T-helper 1 cell treated with Interleukin-12 subunit alpha and Interleukin-12 subunit beta and Interleukin-4 antibody, amounts not matched to agents 30 μg/mL and 1 μg/mL, for 36 hours (primary cell): ENCODE measurements at regions not wholly inside any gene's neighbourhood (a gene's known extent, or its start where the extent isn't known, plus 50 kb on each side); places are given as distances from the start of the nearest gene placed in this dataset.

Experiments
- H3K27ac Mint-ChIP-seq: one replicate; pipeline ENCODE4 v1.8.0; 2021; ENCODE audit warnings: mild to moderate bottlenecking, mixed read lengths
- H3K27me3 Mint-ChIP-seq: one replicate; pipeline ENCODE4 v1.8.0; 2021; ENCODE audit warnings: low read depth, mixed read lengths
- H3K36me3 Mint-ChIP-seq: one replicate; pipeline ENCODE4 v1.8.0; 2021; ENCODE audit warnings: low read depth, mixed read lengths
- H3K4me1 Mint-ChIP-seq: one replicate; pipeline ENCODE4 v1.8.0; 2021; ENCODE audit warnings: low read depth, mixed read lengths
- H3K4me3 Mint-ChIP-seq: one replicate; pipeline ENCODE4 v1.8.0; 2021; ENCODE audit warnings: mild to moderate bottlenecking, moderate library complexity, mixed read lengths
- H3K9me3 Mint-ChIP-seq: one replicate; pipeline ENCODE4 v1.8.0; 2021; ENCODE audit warnings: mixed read lengths

- H3K36me3 Mint-ChIP-seq = no peaks in the 10 kb centered on the region
- H3K27ac Mint-ChIP-seq = no peak overlapping the region
- no peaks in the 10 kb centered on the region for H3K4me1 Mint-ChIP-seq
- no peaks in the 10 kb centered on the region for H3K27me3 Mint-ChIP-seq
- H3K4me3 Mint-ChIP-seq = no peak overlapping the region
- H3K9me3 Mint-ChIP-seq = peaks cover 13% of the 10 kb centered on the region
Observed at GRCh38 chr12:115519887-115520286, 757.6 kb downstream of the MED13L start.

- no peak overlapping the region for H3K27ac Mint-ChIP-seq
- no peak overlapping the region for H3K4me3 Mint-ChIP-seq
- no peaks in the 10 kb centered on the region for H3K36me3 Mint-ChIP-seq
- H3K4me1 Mint-ChIP-seq = no peaks in the 10 kb centered on the region
- no peaks in the 10 kb centered on the region for H3K27me3 Mint-ChIP-seq
- H3K9me3 Mint-ChIP-seq = peaks cover 18% of the 10 kb centered on the region
Observed at GRCh38 chr12:115519359-115519758, 758.1 kb downstream of the MED13L start.

GRCh38 chr12:115517913-115518312 is 759.6 kb downstream of the MED13L start:
- no peak overlapping the region for H3K27ac Mint-ChIP-seq

GRCh38 chr12:115511986-115512711 is 765.3 kb downstream of the MED13L start:
- no peaks in the 10 kb centered on the region for H3K4me1 Mint-ChIP-seq
- no peaks in the 10 kb centered on the region for H3K27me3 Mint-ChIP-seq
- no peak overlapping the region for H3K27ac Mint-ChIP-seq
- H3K9me3 Mint-ChIP-seq = peaks cover 31% of the 10 kb centered on the region
- H3K36me3 Mint-ChIP-seq = no peaks in the 10 kb centered on the region
- no peak overlapping the region for H3K4me3 Mint-ChIP-seq

More at GRCh38 chr12:115517913-115518312, 759.6 kb downstream of the MED13L start:
- H3K4me3 Mint-ChIP-seq = no peak overlapping the region
- H3K9me3 Mint-ChIP-seq = peaks cover 32% of the 10 kb centered on the region
- no peaks in the 10 kb centered on the region for H3K36me3 Mint-ChIP-seq
- no peaks in the 10 kb centered on the region for H3K4me1 Mint-ChIP-seq
- no peaks in the 10 kb centered on the region for H3K27me3 Mint-ChIP-seq

- H3K27me3 Mint-ChIP-seq = no peaks in the 10 kb centered on the region
- no peaks in the 10 kb centered on the region for H3K36me3 Mint-ChIP-seq
- peaks cover 34% of the 10 kb centered on the region for H3K9me3 Mint-ChIP-seq
- no peak overlapping the region for H3K4me3 Mint-ChIP-seq
- H3K27ac Mint-ChIP-seq = no peak overlapping the region
- no peaks in the 10 kb centered on the region for H3K4me1 Mint-ChIP-seq
Observed at GRCh38 chr12:115511305-115511704, 766.2 kb downstream of the MED13L start.

GRCh38 chr12:115508990-115509389 is 768.5 kb downstream of the MED13L start:
- Mint-ChIP-seq H3K27ac (no peak overlapping the region), H3K27me3 (no peaks in the 10 kb centered on the region), H3K9me3 (peaks cover 29% of the 10 kb centered on the region), H3K4me3 (no peak overlapping the region), H3K4me1 (no peaks in the 10 kb centered on the region), H3K36me3 (no peaks in the 10 kb centered on the region)

GRCh38 chr12:115507951-115508722 is 769.4 kb downstream of the MED13L start:
- no peaks in the 10 kb centered on the region for H3K4me1 Mint-ChIP-seq
- no peak overlapping the region for H3K27ac Mint-ChIP-seq
- peaks cover 20% of the 10 kb centered on the region for H3K9me3 Mint-ChIP-seq
- H3K4me3 Mint-ChIP-seq = no peak overlapping the region
- no peaks in the 10 kb centered on the region for H3K36me3 Mint-ChIP-seq
- no peaks in the 10 kb centered on the region for H3K27me3 Mint-ChIP-seq

- H3K27ac Mint-ChIP-seq = no peak overlapping the region
- peaks cover 15% of the 10 kb centered on the region for H3K9me3 Mint-ChIP-seq
- H3K36me3 Mint-ChIP-seq = no peaks in the 10 kb centered on the region
- H3K27me3 Mint-ChIP-seq = no peaks in the 10 kb centered on the region
- H3K4me1 Mint-ChIP-seq = no peaks in the 10 kb centered on the region
- H3K4me3 Mint-ChIP-seq = no peak overlapping the region
Observed at GRCh38 chr12:115507560-115507889, 770.0 kb downstream of the MED13L start.

GRCh38 chr12:115506822-115507559 is 770.5 kb downstream of the MED13L start:
- H3K36me3 Mint-ChIP-seq = no peaks in the 10 kb centered on the region
- no peak overlapping the region for H3K27ac Mint-ChIP-seq
- peaks cover 17% of the 10 kb centered on the region for H3K9me3 Mint-ChIP-seq
- no peak overlapping the region for H3K4me3 Mint-ChIP-seq
- no peaks in the 10 kb centered on the region for H3K4me1 Mint-ChIP-seq
- H3K27me3 Mint-ChIP-seq = no peaks in the 10 kb centered on the region

GRCh38 chr12:115504306-115505290 is 772.9 kb downstream of the MED13L start:
- Mint-ChIP-seq H3K4me1 (no peaks in the 10 kb centered on the region), H3K27me3 (no peaks in the 10 kb centered on the region), H3K27ac (no peak overlapping the region), H3K36me3 (no peaks in the 10 kb centered on the region), H3K9me3 (peaks cover 14% of the 10 kb centered on the region), H3K4me3 (no peak overlapping the region)

GRCh38 chr12:115500872-115501271 is 776.6 kb downstream of the MED13L start:
- H3K4me1 Mint-ChIP-seq = no peaks in the 10 kb centered on the region
- H3K4me3 Mint-ChIP-seq = no peak overlapping the region
- H3K27me3 Mint-ChIP-seq = no peaks in the 10 kb centered on the region
- H3K27ac Mint-ChIP-seq = no peak overlapping the region
- peaks cover 11% of the 10 kb centered on the region for H3K9me3 Mint-ChIP-seq
- no peaks in the 10 kb centered on the region for H3K36me3 Mint-ChIP-seq

- H3K4me1 Mint-ChIP-seq = no peaks in the 10 kb centered on the region
Observed at GRCh38 chr12:115495300-115495699, 782.2 kb downstream of the MED13L start.

GRCh38 chr12:115492553-115492952 is 784.9 kb downstream of the MED13L start:
- Mint-ChIP-seq H3K4me3 (no peak overlapping the region), H3K27me3 (no peaks in the 10 kb centered on the region), H3K9me3 (peaks cover 8% of the 10 kb centered on the region), H3K4me1 (no peaks in the 10 kb centered on the region), H3K27ac (no peak overlapping the region), H3K36me3 (no peaks in the 10 kb centered on the region)

More at GRCh38 chr12:115495300-115495699, 782.2 kb downstream of the MED13L start:
- Mint-ChIP-seq H3K4me3 (no peak overlapping the region), H3K27ac (no peak overlapping the region), H3K36me3 (no peaks in the 10 kb centered on the region), H3K27me3 (no peaks in the 10 kb centered on the region), H3K9me3 (peaks cover 8% of the 10 kb centered on the region)
